Spleen (tissue), 11 donors: ENCODE measurements at regions not wholly inside any gene's neighbourhood (a gene's known extent, or its start where the extent isn't known, plus 50 kb on each side); places are given as distances from the start of the nearest gene placed in this dataset.

Experiments used
- DNase-seq: peaks from one replicate; pipeline ENCODE4 v3.0.0-alpha.2; 2020
- H3K27ac ChIP-seq, 8 donors: fragments of 200-600 bp; sonication (generic) in 7 of 8; 1 replicate in 4 of 8; 2 replicates in 4 of 8; pipeline versions ENCODE4 v1.5.0 to v1.8.0; 2016 to 2021; ENCODE audit warnings: inconsistent platforms in 4 of 8, mild to moderate bottlenecking in 4 of 8, moderate library complexity in 1 of 8
- H3K27me3 ChIP-seq, 7 donors: fragments of 200-600 bp; sonication (generic) in 6 of 7; replicated peaks in 1 of 7; 1 replicate in 4 of 7; 2 replicates in 3 of 7; pipeline versions ENCODE4 v1.5.0 to v1.8.0; 2016 to 2021; ENCODE audit warnings: inconsistent platforms in 3 of 7, mild to moderate bottlenecking in 1 of 7
- H3K36me3 ChIP-seq, 6 donors: fragments of 200-600 bp; sonication (generic) in 5 of 6; 1 replicate in 4 of 6; 2 replicates in 2 of 6; pipeline versions ENCODE4 v1.5.0 to v1.8.0; 2016 to 2021; ENCODE audit warnings: inconsistent platforms in 2 of 6
- H3K4me1 ChIP-seq, 6 donors: fragments of 200-600 bp; sonication (generic) in 5 of 6; 1 replicate in 3 of 6; 2 replicates in 3 of 6; pipeline versions ENCODE4 v1.5.0 to v1.8.0; 2016 to 2021; ENCODE audit warnings: inconsistent platforms in 3 of 6
- H3K4me3 ChIP-seq, 8 donors: fragments of 200-600 bp; sonication (generic) in 7 of 8; 1 replicate in 4 of 8; 2 replicates in 4 of 8; pipeline versions ENCODE4 v1.5.0 to v1.8.0; 2016 to 2021; ENCODE audit warnings: inconsistent platforms in 4 of 8, mild to moderate bottlenecking in 4 of 8, moderate library complexity in 2 of 8
- H3K9me3 ChIP-seq, 8 donors: fragments of 200-600 bp; sonication (generic) in 7 of 8; 1 replicate in 4 of 8; 2 replicates in 4 of 8; pipeline versions ENCODE4 v1.5.0 to v1.8.0; 2016 to 2021; ENCODE audit warnings: inconsistent platforms in 4 of 8
- POLR2A ChIP-seq, 3 donors: fragments of 450-650 bp; IDR thresholded peaks; one replicate each; pipeline ENCODE4 v1.5.1; 2017; ENCODE audit warnings: antibody characterized with exemption in 3 of 3, mild to moderate bottlenecking in 1 of 3
- POLR2AphosphoS5 ChIP-seq, 3 donors: sonication (generic); formaldehyde crosslinking; IDR thresholded peaks; one replicate each; pipeline ENCODE4 v1.5.1; 2017; ENCODE audit warnings: antibody characterized with exemption in 3 of 3
- WGBS, 5 donors: extraction: QIAGEN DNeasy Blood & Tissue Kit in 3 of 5; methylation state at CpG; one replicate each; pipeline versions ENCODE4 v1.1.5 to v1.1.7; 2013 to 2018; 5-methylcytosine and 5-hydroxymethylcytosine counted together
- intact Hi-C: fragments of 100-400 bp; cut with DNase I; formaldehyde crosslinking; loops from one replicate; pipeline ENCODE4 v1.15.0; 2023; ENCODE audit warnings: low total_unique reads
- TF ChIP-seq, protein P1 (sequence below), 11 experiments: fragments of 200-600 bp in 7 of 11; fragments of 450-650 bp in 4 of 11; sonication (generic) in 4 of 11; IDR thresholded peaks in 8 of 11; conservative IDR thresholded peaks in 3 of 11; 1 replicate in 7 of 11; 2 replicates in 4 of 11; pipeline versions ENCODE4 v1.4.0 to v1.8.0; 2016 to 2021; ENCODE audit warnings: antibody characterized with exemption in 11 of 11, inconsistent platforms in 4 of 11, mild to moderate bottlenecking in 1 of 11
- donor health status: healthy with polysubstance abuse.
- donor health status: DM: no; HTN: no; CAD: no; lungs with moderate emphysema.
- donor health status: DM: no; HTN: no; CAD: no.
- donor health status: Bipolar disorder and iron deficiency.
- donor health status: healthy.
- donor health status: DM: no; HTN: no; CAD: no.
- donor health status: DM: yes; HTN: yes; CAD: no.

DNA sequence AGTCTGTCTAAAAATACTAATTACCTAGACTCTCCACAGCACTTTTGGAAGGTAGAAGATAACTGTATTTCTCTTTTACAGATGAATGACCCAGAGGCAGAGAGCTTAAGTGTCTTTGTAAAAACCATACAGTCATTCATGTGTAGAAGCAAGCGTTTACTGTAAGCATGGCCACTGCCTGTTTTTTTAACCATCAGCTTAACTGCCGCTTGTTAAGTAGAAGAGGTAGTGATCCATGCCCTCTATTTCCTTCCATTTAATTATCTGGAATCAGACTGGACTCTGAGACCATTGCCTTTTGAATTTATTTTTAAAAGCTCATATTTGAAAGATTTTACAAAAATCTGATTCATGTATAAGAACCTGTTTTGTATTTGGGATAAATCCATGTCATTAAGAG, 111.2 kb upstream of the TECRL start:
- no peaks in the 10 kb centered on the region for H3K4me1 ChIP-seq
- intact Hi-C loops: no loop called here
- no peak overlapping the region for H3K4me3 ChIP-seq
- TF ChIP-seq, protein P1, sequence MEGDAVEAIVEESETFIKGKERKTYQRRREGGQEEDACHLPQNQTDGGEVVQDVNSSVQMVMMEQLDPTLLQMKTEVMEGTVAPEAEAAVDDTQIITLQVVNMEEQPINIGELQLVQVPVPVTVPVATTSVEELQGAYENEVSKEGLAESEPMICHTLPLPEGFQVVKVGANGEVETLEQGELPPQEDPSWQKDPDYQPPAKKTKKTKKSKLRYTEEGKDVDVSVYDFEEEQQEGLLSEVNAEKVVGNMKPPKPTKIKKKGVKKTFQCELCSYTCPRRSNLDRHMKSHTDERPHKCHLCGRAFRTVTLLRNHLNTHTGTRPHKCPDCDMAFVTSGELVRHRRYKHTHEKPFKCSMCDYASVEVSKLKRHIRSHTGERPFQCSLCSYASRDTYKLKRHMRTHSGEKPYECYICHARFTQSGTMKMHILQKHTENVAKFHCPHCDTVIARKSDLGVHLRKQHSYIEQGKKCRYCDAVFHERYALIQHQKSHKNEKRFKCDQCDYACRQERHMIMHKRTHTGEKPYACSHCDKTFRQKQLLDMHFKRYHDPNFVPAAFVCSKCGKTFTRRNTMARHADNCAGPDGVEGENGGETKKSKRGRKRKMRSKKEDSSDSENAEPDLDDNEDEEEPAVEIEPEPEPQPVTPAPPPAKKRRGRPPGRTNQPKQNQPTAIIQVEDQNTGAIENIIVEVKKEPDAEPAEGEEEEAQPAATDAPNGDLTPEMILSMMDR (IDR thresholded peaks at IDR 0.05 in 8 of 11, conservative IDR thresholded peaks at IDR 0.05 in 3 of 11): no peak
- TF ChIP-seq POLR2AphosphoS5 (IDR thresholded peaks at IDR 0.05) (no peak), POLR2A (IDR thresholded peaks at IDR 0.05) (no peak)
- no peak overlapping the region for H3K27ac ChIP-seq
- no peaks in the 10 kb centered on the region for H3K36me3 ChIP-seq
- H3K9me3 ChIP-seq: peaks cover 0 to 3% (median 0%) of the 10 kb centered on the region in 8 donors
- no peak for DNase-seq
- no peaks in the 10 kb centered on the region for H3K27me3 ChIP-seq
- 51 to 76% (median 67%) methylated on average over 2 of the region's 2 CpGs for WGBS, 5 donors

DNA sequence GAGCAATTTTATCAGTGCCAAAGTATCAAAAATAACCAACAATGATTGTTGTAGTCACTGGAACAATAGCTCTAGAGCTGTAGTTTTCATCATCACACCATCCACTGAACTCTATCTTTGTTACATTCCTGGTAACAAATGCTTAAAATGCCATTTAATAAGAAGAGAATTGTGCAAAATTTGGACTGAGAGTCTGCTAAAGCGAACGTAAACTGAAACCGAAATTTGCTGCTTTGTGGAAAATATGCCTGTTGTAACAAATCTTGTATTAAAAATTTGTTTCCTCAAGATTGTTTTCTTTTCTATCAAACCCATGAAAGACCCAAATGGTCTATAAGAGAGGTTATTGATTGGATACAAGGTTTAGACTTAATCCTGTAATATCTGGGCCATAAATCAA, 109.3 kb upstream of the TECRL start:
- WGBS, 5 donors: 89 to 96% (median 90%) methylated on average over 3 of the region's 3 CpGs
- no peaks in the 10 kb centered on the region for H3K36me3 ChIP-seq
- H3K9me3 ChIP-seq: peaks cover 0 to 3% (median 0%) of the 10 kb centered on the region in 8 donors
- no peak overlapping the region for H3K4me3 ChIP-seq
- intact Hi-C loops: no loop called here
- H3K27me3 ChIP-seq: no peaks in the 10 kb centered on the region
- no peaks in the 10 kb centered on the region for H3K4me1 ChIP-seq
- DNase-seq: no peak
- TF ChIP-seq POLR2A (IDR thresholded peaks at IDR 0.05) (no peak), POLR2AphosphoS5 (IDR thresholded peaks at IDR 0.05) (no peak)
- TF ChIP-seq, protein P1 (IDR thresholded peaks at IDR 0.05 in 8 of 11, conservative IDR thresholded peaks at IDR 0.05 in 3 of 11): no peak
- H3K27ac ChIP-seq: no peak overlapping the region

DNA sequence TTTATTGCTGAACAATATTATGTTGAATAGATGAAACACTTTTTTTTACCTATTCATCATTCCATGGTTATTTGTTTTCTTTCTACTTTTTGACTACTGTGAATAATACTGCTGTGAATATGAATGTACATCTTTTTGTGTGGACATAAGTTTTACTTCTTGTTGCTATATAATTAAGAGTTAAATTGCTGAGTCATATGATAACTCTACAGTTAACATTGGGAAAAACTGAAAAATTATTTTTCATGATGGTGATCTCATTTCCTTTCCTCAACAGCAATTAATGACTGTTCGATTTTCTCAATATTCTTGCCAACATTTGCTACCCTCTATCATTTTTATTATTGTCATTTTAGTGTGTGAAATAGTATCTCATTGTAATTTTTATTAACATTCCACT, 106.9 kb upstream of the TECRL start:
- H3K36me3 ChIP-seq: no peaks in the 10 kb centered on the region
- no peak for DNase-seq
- 51 to 73% (median 60%) methylated on average over 1 of the region's 1 CpG for WGBS, 5 donors
- no peak for TF ChIP-seq POLR2A (IDR thresholded peaks at IDR 0.05)
- TF ChIP-seq, protein P1 (IDR thresholded peaks at IDR 0.05 in 8 of 11, conservative IDR thresholded peaks at IDR 0.05 in 3 of 11): no peak
- TF ChIP-seq POLR2AphosphoS5 (IDR thresholded peaks at IDR 0.05): no peak
- H3K27me3 ChIP-seq: no peaks in the 10 kb centered on the region
- H3K27ac ChIP-seq: no peak overlapping the region
- intact Hi-C loops: no loop called here
- no peak overlapping the region for H3K4me3 ChIP-seq
- peaks cover 0 to 5% (median 0%) of the 10 kb centered on the region in 8 donors for H3K9me3 ChIP-seq
- no peaks in the 10 kb centered on the region for H3K4me1 ChIP-seq

DNA sequence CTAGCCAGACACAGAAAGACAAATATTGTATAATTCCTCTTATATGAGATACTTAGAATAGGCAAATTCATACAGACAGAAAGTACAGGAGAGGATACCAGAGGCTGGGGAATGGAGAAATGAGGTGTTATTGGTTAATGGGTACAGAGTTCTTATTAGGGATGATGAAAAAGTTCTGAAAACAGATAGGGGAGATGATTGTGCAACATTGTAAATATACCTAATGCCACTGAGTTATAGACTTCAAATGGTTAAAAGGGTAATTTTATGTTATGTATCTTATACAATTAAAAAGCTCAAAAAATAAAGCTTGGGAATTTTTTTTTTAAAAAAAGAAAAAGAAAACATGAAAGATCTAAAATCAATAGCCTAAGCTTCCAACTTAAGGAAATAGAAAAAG, 98.8 kb upstream of the TECRL start:
- DNase-seq: no peak
- H3K27ac ChIP-seq: no peak overlapping the region
- no peak overlapping the region for H3K4me3 ChIP-seq
- H3K9me3 ChIP-seq: peaks cover 0 to 14% (median 0%) of the 10 kb centered on the region in 8 donors
- H3K4me1 ChIP-seq: no peaks in the 10 kb centered on the region
- intact Hi-C loops: no loop called here
- H3K27me3 ChIP-seq: no peaks in the 10 kb centered on the region
- TF ChIP-seq POLR2A (IDR thresholded peaks at IDR 0.05): no peak
- TF ChIP-seq POLR2AphosphoS5 (IDR thresholded peaks at IDR 0.05): no peak
- TF ChIP-seq, protein P1 (IDR thresholded peaks at IDR 0.05 in 8 of 11, conservative IDR thresholded peaks at IDR 0.05 in 3 of 11): no peak
- H3K36me3 ChIP-seq: no peaks in the 10 kb centered on the region
